Chondrocyte (in vitro differentiated cells): ENCODE measurements at regions not wholly inside any gene's neighbourhood (a gene's known extent, or its start where the extent isn't known, plus 50 kb on each side); places are given as distances from the start of the nearest gene placed in this dataset.

Experiments used
- DNase-seq: peaks from one replicate; pipeline ENCODE4 v3.0.0; 2021; ENCODE audit warnings: mixed read lengths, low spot score
- H3K27ac Mint-ChIP-seq: one replicate; pipeline ENCODE4 v1.8.0; 2021; ENCODE audit warnings: mild to moderate bottlenecking, moderate library complexity, mixed read lengths; ENCODE audit not compliant: unreplicated experiment
- H3K27me3 Mint-ChIP-seq: 2 replicates; pipeline ENCODE4 v1.8.0; 2021; ENCODE audit warnings: low read depth, mixed read lengths
- H3K36me3 Mint-ChIP-seq: 2 replicates; pipeline ENCODE4 v1.8.0; 2021; ENCODE audit warnings: low read depth, mixed read lengths
- H3K4me1 Mint-ChIP-seq: 2 replicates; pipeline ENCODE4 v1.8.0; 2021; ENCODE audit warnings: low read depth, mild to moderate bottlenecking, mixed read lengths
- H3K4me3 Mint-ChIP-seq: one replicate; pipeline ENCODE4 v1.8.0; 2021; ENCODE audit warnings: mild to moderate bottlenecking, moderate library complexity, mixed read lengths; ENCODE audit not compliant: unreplicated experiment
- H3K9me3 Mint-ChIP-seq: 2 replicates; pipeline ENCODE4 v1.8.0; 2021; ENCODE audit warnings: low read depth, mixed read lengths
- TF ChIP-seq, protein P1 (sequence below): fragments of 200-600 bp; sonication (generic); IDR thresholded peaks from 2 replicates; pipeline ENCODE4 v1.5.0; 2021; ENCODE audit warnings: antibody characterized with exemption, mild to moderate bottlenecking, moderate library complexity

DNA sequence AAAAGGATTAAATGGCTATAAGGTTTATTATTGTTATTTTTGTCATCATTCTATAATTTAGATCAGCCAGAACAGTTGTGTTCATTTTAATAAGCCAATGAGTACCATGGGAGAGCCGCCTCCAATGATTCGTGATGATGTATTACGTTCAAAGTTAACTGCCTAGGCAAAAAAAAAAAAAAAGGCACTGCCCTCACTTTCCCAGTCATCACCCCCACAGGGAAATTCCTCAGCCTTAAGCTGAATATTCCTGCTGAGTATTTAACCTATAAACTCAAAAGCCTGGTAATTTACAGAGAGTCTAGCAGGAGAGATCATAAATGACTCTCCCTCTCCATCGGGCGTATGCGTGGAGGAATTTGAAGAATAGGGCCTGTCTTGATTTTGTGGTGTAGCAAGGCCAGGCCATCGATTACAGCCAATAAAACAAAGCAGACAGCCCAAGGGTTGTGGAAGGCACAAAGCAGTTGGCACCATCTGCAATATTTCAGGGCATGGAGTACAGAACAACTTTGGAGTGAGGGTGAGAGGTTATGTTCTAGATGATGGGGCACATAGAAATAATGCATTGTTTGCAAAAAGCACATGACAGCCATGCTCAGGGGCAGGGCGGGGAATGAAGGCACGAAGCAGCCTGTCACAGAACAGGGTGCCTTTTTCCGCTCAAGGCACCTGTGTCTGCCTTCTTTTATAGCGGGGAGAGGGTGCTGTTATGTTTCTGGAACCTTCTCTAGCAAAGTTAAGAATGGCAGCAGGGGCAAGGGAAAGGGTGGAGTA lies 138.2 kb upstream of the DTNBP1 start:
- no peak for DNase-seq
- Mint-ChIP-seq H3K4me1 (peaks cover 18% of the 10 kb centered on the region), H3K36me3 (no peaks in the 10 kb centered on the region), H3K27me3 (no peaks in the 10 kb centered on the region), H3K9me3 (peaks cover 6% of the 10 kb centered on the region), H3K27ac (no peak overlapping the region), H3K4me3 (no peak overlapping the region)
- TF ChIP-seq, protein P1, sequence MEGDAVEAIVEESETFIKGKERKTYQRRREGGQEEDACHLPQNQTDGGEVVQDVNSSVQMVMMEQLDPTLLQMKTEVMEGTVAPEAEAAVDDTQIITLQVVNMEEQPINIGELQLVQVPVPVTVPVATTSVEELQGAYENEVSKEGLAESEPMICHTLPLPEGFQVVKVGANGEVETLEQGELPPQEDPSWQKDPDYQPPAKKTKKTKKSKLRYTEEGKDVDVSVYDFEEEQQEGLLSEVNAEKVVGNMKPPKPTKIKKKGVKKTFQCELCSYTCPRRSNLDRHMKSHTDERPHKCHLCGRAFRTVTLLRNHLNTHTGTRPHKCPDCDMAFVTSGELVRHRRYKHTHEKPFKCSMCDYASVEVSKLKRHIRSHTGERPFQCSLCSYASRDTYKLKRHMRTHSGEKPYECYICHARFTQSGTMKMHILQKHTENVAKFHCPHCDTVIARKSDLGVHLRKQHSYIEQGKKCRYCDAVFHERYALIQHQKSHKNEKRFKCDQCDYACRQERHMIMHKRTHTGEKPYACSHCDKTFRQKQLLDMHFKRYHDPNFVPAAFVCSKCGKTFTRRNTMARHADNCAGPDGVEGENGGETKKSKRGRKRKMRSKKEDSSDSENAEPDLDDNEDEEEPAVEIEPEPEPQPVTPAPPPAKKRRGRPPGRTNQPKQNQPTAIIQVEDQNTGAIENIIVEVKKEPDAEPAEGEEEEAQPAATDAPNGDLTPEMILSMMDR = no peak

DNA sequence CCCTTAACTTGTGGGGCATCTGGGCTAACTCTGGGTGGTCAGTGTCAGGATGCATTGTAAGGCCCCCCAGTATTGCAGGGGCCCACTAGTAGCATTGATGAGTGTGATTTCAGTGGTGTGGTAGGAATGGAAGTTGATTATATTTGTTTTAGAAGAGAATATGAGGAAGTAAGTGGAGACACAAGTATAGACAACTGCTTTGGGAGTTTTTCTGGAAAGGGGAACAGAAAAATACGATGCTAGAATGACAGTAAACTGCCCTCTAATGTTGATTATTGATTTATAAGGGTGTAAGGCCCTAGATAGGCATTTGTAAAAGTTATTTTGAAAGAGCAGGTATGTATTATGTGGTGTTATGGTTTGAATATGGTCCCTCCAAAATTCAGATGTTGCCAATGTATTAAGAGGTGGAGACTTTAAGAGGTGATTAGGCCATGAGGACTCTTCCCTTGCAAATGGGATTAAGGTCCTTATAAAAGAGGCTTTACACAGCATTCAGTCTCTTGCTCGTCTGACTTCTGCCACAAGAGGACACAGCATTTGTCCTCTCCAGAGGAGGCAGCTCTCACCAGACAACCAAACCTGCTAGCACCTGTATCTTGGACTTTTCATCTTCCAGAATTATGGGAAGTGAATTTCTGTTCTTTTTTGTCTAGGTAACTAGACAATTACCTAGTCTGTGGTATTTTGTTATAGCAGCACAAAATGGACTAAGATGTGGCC lies 135.9 kb upstream of the DTNBP1 start:
- no peak for DNase-seq
- Mint-ChIP-seq H3K27ac (no peak overlapping the region), H3K36me3 (no peaks in the 10 kb centered on the region), H3K4me1 (peaks cover 32% of the 10 kb centered on the region), H3K4me3 (no peak overlapping the region), H3K27me3 (no peaks in the 10 kb centered on the region), H3K9me3 (peaks cover 6% of the 10 kb centered on the region)
- TF ChIP-seq, protein P1 = no peak

DNA sequence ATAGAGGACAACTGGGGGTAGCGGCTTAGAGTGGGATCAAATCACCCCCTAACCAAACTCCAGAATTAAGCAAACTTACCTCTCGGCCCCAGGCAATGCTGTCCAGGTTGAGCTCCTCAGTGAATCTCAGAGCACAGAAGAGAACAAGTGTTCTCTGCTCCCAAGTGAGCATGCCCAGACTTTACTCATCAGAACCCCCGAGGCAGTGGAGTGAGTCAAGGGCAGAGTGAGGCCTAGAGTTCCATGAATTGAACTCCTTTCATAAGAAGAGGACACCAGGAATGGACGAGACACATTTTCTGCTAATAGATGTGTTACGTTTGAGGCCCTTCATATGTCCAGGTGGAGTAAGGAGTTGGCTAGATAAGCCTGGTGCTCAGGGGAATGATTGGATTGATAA lies 134.0 kb upstream of the DTNBP1 start:
- H3K4me3 Mint-ChIP-seq = no peak overlapping the region
- peak overlapping the region; percentile 65 for H3K27ac Mint-ChIP-seq
- H3K36me3 Mint-ChIP-seq = no peaks in the 10 kb centered on the region
- H3K27me3 Mint-ChIP-seq = no peaks in the 10 kb centered on the region
- TF ChIP-seq, protein P1 = no peak
- H3K9me3 Mint-ChIP-seq = peaks cover 6% of the 10 kb centered on the region
- peaks cover 50% of the 10 kb centered on the region for H3K4me1 Mint-ChIP-seq
- DNase-seq = no peak

DNA sequence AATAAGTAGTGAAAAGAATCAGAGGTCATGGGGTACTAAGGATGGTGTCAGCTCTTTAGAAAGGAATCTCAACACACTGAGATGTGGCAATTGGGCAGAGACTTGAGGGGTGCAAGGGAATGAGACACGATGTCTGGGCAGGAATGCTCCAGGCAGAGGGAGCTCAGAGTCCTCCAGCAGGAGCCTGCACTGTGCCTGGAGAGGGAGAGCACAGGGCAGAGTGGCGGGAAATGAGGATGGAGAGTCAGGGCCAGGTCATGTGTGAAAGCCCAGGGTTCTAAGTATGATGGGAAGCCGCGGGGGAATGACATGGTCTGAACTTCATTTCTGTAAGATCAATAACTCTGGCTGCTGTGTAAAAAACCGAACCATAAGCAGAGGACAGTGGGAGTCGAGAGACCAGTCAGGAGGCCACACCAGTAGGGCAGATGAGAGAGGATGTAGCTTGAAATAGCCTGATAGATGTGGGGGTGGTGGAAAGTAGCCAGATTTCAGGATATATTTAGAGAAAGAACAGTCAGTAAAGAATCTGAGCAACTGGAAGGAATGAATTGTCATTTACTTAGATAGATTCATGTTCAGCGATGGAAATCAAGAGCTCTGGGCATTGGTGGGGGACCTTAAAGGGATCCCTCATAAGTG lies 133.4 kb upstream of the DTNBP1 start:
- peak overlapping the region; percentile 65 for H3K27ac Mint-ChIP-seq
- peaks cover 56% of the 10 kb centered on the region for H3K4me1 Mint-ChIP-seq

DNA sequence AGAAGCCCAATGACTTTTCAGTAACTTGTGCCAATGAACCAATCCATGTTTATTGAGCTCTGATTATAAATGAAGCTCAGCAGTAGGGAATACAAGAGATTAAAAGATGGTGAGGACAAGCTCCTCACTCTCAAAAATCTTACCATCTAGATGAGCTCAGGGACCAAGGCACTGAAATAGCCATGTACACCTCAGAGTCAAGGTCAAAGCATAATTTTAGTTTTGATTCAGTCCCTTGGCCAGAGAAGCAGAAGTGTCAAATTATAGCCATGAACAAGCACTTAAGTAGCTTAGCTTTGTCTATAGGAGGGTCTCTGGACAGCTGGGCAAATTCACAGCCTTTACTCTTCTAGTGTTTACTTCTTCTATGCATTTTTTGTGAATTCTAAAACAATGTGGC lies 131.0 kb upstream of the DTNBP1 start:
- Mint-ChIP-seq H3K4me3 (no peak overlapping the region), H3K36me3 (no peaks in the 10 kb centered on the region), H3K27me3 (no peaks in the 10 kb centered on the region), H3K27ac (peak overlapping the region; percentile 87), H3K4me1 (peaks cover 61% of the 10 kb centered on the region), H3K9me3 (peaks cover 6% of the 10 kb centered on the region)
- DNase-seq = no peak
- TF ChIP-seq, protein P1 = no peak

More for the DNA sequence above, 133.4 kb upstream of the DTNBP1 start:
- H3K36me3 Mint-ChIP-seq = no peaks in the 10 kb centered on the region
- H3K27me3 Mint-ChIP-seq = no peaks in the 10 kb centered on the region
- DNase-seq = no peak
- peaks cover 6% of the 10 kb centered on the region for H3K9me3 Mint-ChIP-seq
- TF ChIP-seq, protein P1 = no peak
- H3K4me3 Mint-ChIP-seq = no peak overlapping the region
